HG03066 (cell line): ENCODE measurements at regions not wholly inside any gene's neighbourhood (a gene's known extent, or its start where the extent isn't known, plus 50 kb on each side); places are given as distances from the start of the nearest gene placed in this dataset.
"Not testable (repeated sequence)": the region's sequence is repeated elsewhere in the genome, so short reads cannot be mapped to it uniquely, and the experiment has no call there.

ENCODE experiments used
- ATAC-seq: cut with Tn5 transposase; IDR thresholded peaks from one replicate; pipeline ENCODE4 v1.9.1; 2021; ENCODE audit warnings: low read depth; ENCODE audit not compliant: unreplicated experiment

- no peak for ATAC-seq
These were observed 432.4 kb upstream of the PMFBP1 start for GRCh38 chr16:72604375-72604774.

GRCh38 chr16:72602499-72602898 lies 430.5 kb upstream of the PMFBP1 start:
- no peak for ATAC-seq

GRCh38 chr16:72598696-72599095 lies 426.7 kb upstream of the PMFBP1 start:
- ATAC-seq, result no peak

GRCh38 chr16:72597938-72598337 lies 426.0 kb upstream of the PMFBP1 start:
- no peak for ATAC-seq

GRCh38 chr16:72596373-72596772 lies 424.4 kb upstream of the PMFBP1 start:
- no peak for ATAC-seq

GRCh38 chr16:72590151-72590937 lies 418.4 kb upstream of the PMFBP1 start:
- ATAC-seq, result no peak

- no peak for ATAC-seq
These were observed 416.6 kb upstream of the PMFBP1 start for GRCh38 chr16:72588551-72588950.

- not testable (repeated sequence) for ATAC-seq
These were observed 406.1 kb upstream of the PMFBP1 start for GRCh38 chr16:72578061-72578460.

- no peak for ATAC-seq
These were observed 404.2 kb upstream of the PMFBP1 start for GRCh38 chr16:72576189-72576588.

- no peak for ATAC-seq
These were observed 397.7 kb upstream of the PMFBP1 start for GRCh38 chr16:72569677-72570076.

- no peak for ATAC-seq
These were observed 396.5 kb upstream of the PMFBP1 start for GRCh38 chr16:72568502-72568901.

- no peak for ATAC-seq
These were observed 394.2 kb upstream of the PMFBP1 start for GRCh38 chr16:72566174-72566573.

- ATAC-seq, result no peak
These were observed 393.2 kb upstream of the PMFBP1 start for GRCh38 chr16:72565106-72565505.

- ATAC-seq, result no peak
These were observed 388.7 kb upstream of the PMFBP1 start for GRCh38 chr16:72560617-72561016.

GRCh38 chr16:72558501-72558900 lies 386.5 kb upstream of the PMFBP1 start:
- ATAC-seq, result no peak

GRCh38 chr16:72554935-72555334 lies 383.0 kb upstream of the PMFBP1 start:
- no peak for ATAC-seq

- ATAC-seq, result no peak
These were observed 380.7 kb upstream of the PMFBP1 start for GRCh38 chr16:72552654-72553053.

- ATAC-seq, result no peak
These were observed 379.7 kb upstream of the PMFBP1 start for GRCh38 chr16:72551649-72552048.

- no peak for ATAC-seq
These were observed 377.9 kb upstream of the PMFBP1 start for GRCh38 chr16:72549878-72550277.

GRCh38 chr16:72542102-72542501 lies 370.1 kb upstream of the PMFBP1 start:
- ATAC-seq, result no peak

- ATAC-seq, result no peak
These were observed 365.7 kb upstream of the PMFBP1 start for GRCh38 chr16:72537664-72538063.

GRCh38 chr16:72536723-72537435 lies 364.9 kb upstream of the PMFBP1 start:
- no peak for ATAC-seq
